OCI-LY7 (cell line): ENCODE measurements at regions not wholly inside any gene's neighbourhood (a gene's known extent, or its start where the extent isn't known, plus 50 kb on each side); places are given as distances from the start of the nearest gene placed in this dataset.

ENCODE experiments used
- BruUV-seq: library from RNA; stranded (reverse); fragments of 400-500 nt; replicated peaks from 2 replicates; lab custom pipeline; 2021; lab: Mats Ljungman, UMichigan
- CTCF ChIA-PET: fragments of 300-600 bp; sonication (Branson Sonifier 250); formaldehyde crosslinking; loops from one replicate; lab custom pipeline; 2022; ENCODE audit warnings: antibody characterized with exemption; ENCODE audit not compliant: unreplicated experiment; lab: Charles Lee
- POLR2A ChIA-PET: fragments of 300-600 bp; sonication (Branson Sonifier 250); formaldehyde crosslinking; loops from one replicate; lab custom pipeline; 2022; ENCODE audit warnings: antibody characterized with exemption; lab: Charles Lee
- DNase-seq: peaks from one replicate; pipeline ENCODE4 v3.0.0-alpha.2; 2015; ENCODE audit warnings: low spot score
- H2AFZ ChIP-seq: fragments of 200-600 bp; sonication (generic), shearing (Covaris generic); 2 replicates; pipeline ENCODE4 v1.6.1; 2014; ENCODE audit warnings: mild to moderate bottlenecking, antibody characterized with exemption, low read length, moderate library complexity
- H3K27ac ChIP-seq: fragments of 200-600 bp; sonication (generic); 2 replicates; pipeline ENCODE4 v1.5.1; 2014; ENCODE audit warnings: mixed run types, low read depth, mild to moderate bottlenecking, moderate library complexity, low read length, inconsistent platforms; ENCODE audit not compliant: poor library complexity, severe bottlenecking
- H3K36me3 ChIP-seq: fragments of 200-600 bp; sonication (generic); 2 replicates; pipeline ENCODE4 v1.6.1; 2014; ENCODE audit warnings: mild to moderate bottlenecking, antibody characterized with exemption, low read length, moderate library complexity, mixed read lengths; ENCODE audit not compliant: insufficient read depth
- H3K4me1 ChIP-seq: fragments of 200-600 bp; sonication (generic); 2 replicates; pipeline ENCODE4 v1.5.1; 2014; ENCODE audit warnings: mild to moderate bottlenecking, low read length; ENCODE audit not compliant: insufficient read depth, poor library complexity, severe bottlenecking
- H3K4me2 ChIP-seq: fragments of 200-600 bp; sonication (generic); 2 replicates; pipeline ENCODE4 v1.6.1; 2014; ENCODE audit warnings: mild to moderate bottlenecking, low read length
- H3K4me3 ChIP-seq: fragments of 200-600 bp; sonication (generic); 2 replicates; pipeline ENCODE4 v1.5.1; 2014; ENCODE audit warnings: mild to moderate bottlenecking, low read depth, low read length; ENCODE audit not compliant: poor library complexity, severe bottlenecking
- H3K79me2 ChIP-seq: fragments of 200-600 bp; sonication (generic); 2 replicates; pipeline ENCODE4 v1.6.1; 2016; ENCODE audit warnings: low read depth, mild to moderate bottlenecking, low read length, moderate library complexity, mixed read lengths; ENCODE audit not compliant: insufficient read depth
- H3K9me2 ChIP-seq: fragments of 200-600 bp; sonication (generic); 2 replicates; pipeline ENCODE4 v1.6.1; 2016; ENCODE audit warnings: mild to moderate bottlenecking, low read length, mixed read lengths; ENCODE audit not compliant: insufficient read depth
- H3K9me3 ChIP-seq: fragments of 200-600 bp; sonication (generic); 2 replicates; pipeline ENCODE4 v1.6.1; 2014; ENCODE audit warnings: mild to moderate bottlenecking, mixed run types, low read length, mixed read lengths
- H4K20me1 ChIP-seq: fragments of 200-600 bp; sonication (generic); 2 replicates; pipeline ENCODE4 v1.6.1; 2014; ENCODE audit warnings: mild to moderate bottlenecking, antibody characterized with exemption, low read length, moderate library complexity, mixed read lengths; ENCODE audit not compliant: insufficient read depth
- CTCF ChIP-seq: fragments of 200-600 bp; sonication (generic); conservative IDR thresholded peaks from 2 replicates; pipeline ENCODE4 v1.5.1; 2014; ENCODE audit warnings: mild to moderate bottlenecking, antibody characterized with exemption, low read length, moderate library complexity, mixed read lengths
- EZH2phosphoT487 ChIP-seq: fragments of 200-600 bp; sonication (generic); IDR thresholded peaks from 2 replicates; pipeline ENCODE4 v1.6.1; 2018; ENCODE audit warnings: low read depth, borderline replicate concordance, mild to moderate bottlenecking, mixed run types, antibody characterized with exemption, low read length, moderate library complexity, mixed read lengths
- intact Hi-C: fragments of 100-400 bp; cut with micrococcal nuclease; formaldehyde crosslinking; loops from one replicate; pipeline ENCODE4 v1.10.0; 2022; ENCODE audit not compliant: unreplicated experiment

DNA sequence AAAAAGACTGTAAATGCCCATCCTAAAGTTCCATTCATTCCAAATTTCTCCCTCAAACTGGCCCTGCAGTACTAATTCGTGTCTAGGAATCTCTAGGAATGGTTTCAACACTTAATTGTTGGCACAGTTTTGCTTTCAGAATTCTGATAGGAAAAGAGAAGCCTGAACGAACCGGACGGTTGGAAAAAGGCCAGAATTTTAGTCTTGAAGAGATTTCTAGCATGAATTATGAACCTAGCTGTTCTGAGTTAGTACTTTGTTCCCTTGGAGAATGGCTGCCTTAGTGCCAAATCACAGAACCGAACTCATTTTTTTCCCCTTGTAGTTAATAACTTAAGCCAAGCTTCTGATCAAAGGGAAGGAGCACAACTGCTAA is 262.6 kb downstream of the ADAMTS20 start:
- H2AFZ ChIP-seq = no peak overlapping the region
- no peak for DNase-seq
- no peaks in the 10 kb centered on the region for H4K20me1 ChIP-seq
- no peak overlapping the region for H3K4me3 ChIP-seq
- H3K36me3 ChIP-seq = no peaks in the 10 kb centered on the region
- no peak overlapping the region for H3K27ac ChIP-seq
- intact Hi-C loops = no loop called here
- ChIA-PET POLR2A (no interaction called here), CTCF (no interaction called here)
- H3K79me2 ChIP-seq = no peaks in the 10 kb centered on the region
- TF ChIP-seq EZH2phosphoT487 (no peak), CTCF (no peak)
- no TSS peak for BruUV-seq
- H3K4me2 ChIP-seq = no peak overlapping the region
- no peaks in the 10 kb centered on the region for H3K9me3 ChIP-seq
- no peaks in the 10 kb centered on the region for H3K4me1 ChIP-seq
- 0 out of 2 replicates have a peak, but pooled peaks cover under 1% of the 10 kb centered on the region for H3K9me2 ChIP-seq

- TF ChIP-seq CTCF (no peak), EZH2phosphoT487 (no peak)
- Histone ChIP-seq H4K20me1 (no peaks in the 10 kb centered on the region), H3K36me3 (no peaks in the 10 kb centered on the region), H3K4me3 (no peak overlapping the region), H3K79me2 (no peaks in the 10 kb centered on the region), H3K4me2 (no peak overlapping the region), H3K27ac (no peak overlapping the region), H3K4me1 (no peaks in the 10 kb centered on the region), H3K9me3 (no peaks in the 10 kb centered on the region), H2AFZ (no peak overlapping the region), H3K9me2 (0 out of 2 replicates have a peak, but pooled peaks cover 3% of the 10 kb centered on the region)
- BruUV-seq = no TSS peak
- intact Hi-C loops = no loop called here
- ChIA-PET CTCF (no interaction called here), POLR2A (no interaction called here)
- no peak for DNase-seq
Measured at GRCh38 chr12:43288671-43289425, 263.2 kb downstream of the ADAMTS20 start.

DNA sequence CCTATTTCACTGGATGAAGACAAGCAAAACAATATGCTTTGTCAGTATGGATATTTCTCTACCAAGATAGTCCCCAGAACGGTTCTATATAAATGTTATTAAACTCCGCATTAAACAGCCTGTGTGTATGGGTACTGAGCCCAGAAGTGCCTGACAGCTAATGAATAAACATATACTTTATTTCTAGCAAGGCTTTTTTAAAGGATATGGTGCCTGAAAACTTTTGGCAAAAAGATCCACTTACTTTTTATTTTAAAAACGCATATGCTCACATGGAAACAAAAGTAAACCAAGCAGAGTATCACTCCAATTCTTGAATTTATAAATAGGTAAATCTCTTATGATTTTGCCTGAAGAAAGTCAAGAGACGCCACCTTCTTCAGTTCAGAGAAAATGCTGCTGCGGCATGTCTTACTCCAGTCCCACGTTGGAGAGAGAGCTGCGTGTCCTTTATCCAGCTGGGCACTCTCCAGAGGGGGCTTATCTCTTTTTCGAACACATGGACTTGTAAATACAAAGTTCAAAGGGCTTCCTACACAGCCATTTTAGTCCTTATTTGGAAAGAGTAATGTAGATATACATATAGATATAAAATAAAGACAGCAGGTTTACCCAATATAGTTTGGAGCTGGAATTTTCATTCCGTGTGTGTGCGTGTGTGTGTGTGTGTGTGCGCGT is 264.2 kb downstream of the ADAMTS20 start:
- Histone ChIP-seq H3K9me2 (0 out of 2 replicates have a peak, but pooled peaks cover 3% of the 10 kb centered on the region), H2AFZ (no peak overlapping the region), H4K20me1 (no peaks in the 10 kb centered on the region), H3K79me2 (no peaks in the 10 kb centered on the region), H3K27ac (no peak overlapping the region), H3K4me2 (no peak overlapping the region), H3K4me1 (no peaks in the 10 kb centered on the region), H3K4me3 (no peak overlapping the region), H3K9me3 (no peaks in the 10 kb centered on the region), H3K36me3 (no peaks in the 10 kb centered on the region)
- POLR2A ChIA-PET = no interaction called here
- CTCF ChIA-PET = no interaction called here
- intact Hi-C loops = no loop called here
- BruUV-seq = no TSS peak
- DNase-seq = no peak
- TF ChIP-seq EZH2phosphoT487 (no peak), CTCF (no peak)
